Panc1 (cell line): ENCODE measurements at regions not wholly inside any gene's neighbourhood (a gene's known extent, or its start where the extent isn't known, plus 50 kb on each side); places are given as distances from the start of the nearest gene placed in this dataset.

ENCODE experiments used
- POLR2AphosphoS5 ChIP-seq: IDR thresholded peaks from 2 replicates; pipeline ENCODE4 v1.6.1; 2012; ENCODE audit warnings: mild to moderate bottlenecking, low read depth, low read length, moderate library complexity
- SIN3A ChIP-seq: IDR thresholded peaks from 2 replicates; pipeline ENCODE4 v1.6.1; 2012; ENCODE audit warnings: low read depth, mild to moderate bottlenecking, low read length, moderate library complexity, borderline replicate concordance; ENCODE audit not compliant: insufficient read depth
- TCF7L2 ChIP-seq: IDR thresholded peaks from 2 replicates; pipeline ENCODE4 v1.6.1; 2011; ENCODE audit warnings: mild to moderate bottlenecking, low read depth, low read length, inconsistent platforms
- TF ChIP-seq, protein P1 (sequence below): fragments of 450-650 bp; IDR thresholded peaks from 2 replicates; pipeline ENCODE4 v1.5.1; 2017; ENCODE audit warnings: mild to moderate bottlenecking
- TF ChIP-seq, protein P2 (sequence below), 2 experiments: IDR thresholded peaks; 2 replicates each; pipeline ENCODE4 v1.6.1; 2011 to 2012; ENCODE audit warnings: low read depth in 2 of 2, control low read depth in 1 of 2, low read length in 1 of 2, mild to moderate bottlenecking in 1 of 2, moderate library complexity in 1 of 2; ENCODE audit not compliant: insufficient read depth in 1 of 2

DNA sequence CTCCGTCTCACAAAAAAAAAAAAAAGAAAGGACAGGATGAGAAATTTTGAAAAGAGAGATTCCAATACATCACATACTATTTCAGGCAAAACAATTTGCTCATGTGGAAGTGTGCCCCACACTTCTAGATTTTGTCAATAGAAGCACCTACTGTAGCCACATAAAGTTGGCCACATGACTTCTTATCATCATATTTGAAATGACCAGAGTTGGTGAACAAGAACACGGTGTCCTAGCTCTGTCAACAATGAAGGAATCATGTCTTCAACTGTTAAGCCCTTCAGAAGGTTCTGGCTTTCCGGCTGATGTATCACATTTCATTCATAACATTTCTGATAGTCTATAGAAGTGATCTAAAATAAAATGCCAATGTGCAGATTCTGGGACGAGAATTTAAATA is 534.5 kb downstream of the TMEM114 start:
- TF ChIP-seq, protein P1, sequence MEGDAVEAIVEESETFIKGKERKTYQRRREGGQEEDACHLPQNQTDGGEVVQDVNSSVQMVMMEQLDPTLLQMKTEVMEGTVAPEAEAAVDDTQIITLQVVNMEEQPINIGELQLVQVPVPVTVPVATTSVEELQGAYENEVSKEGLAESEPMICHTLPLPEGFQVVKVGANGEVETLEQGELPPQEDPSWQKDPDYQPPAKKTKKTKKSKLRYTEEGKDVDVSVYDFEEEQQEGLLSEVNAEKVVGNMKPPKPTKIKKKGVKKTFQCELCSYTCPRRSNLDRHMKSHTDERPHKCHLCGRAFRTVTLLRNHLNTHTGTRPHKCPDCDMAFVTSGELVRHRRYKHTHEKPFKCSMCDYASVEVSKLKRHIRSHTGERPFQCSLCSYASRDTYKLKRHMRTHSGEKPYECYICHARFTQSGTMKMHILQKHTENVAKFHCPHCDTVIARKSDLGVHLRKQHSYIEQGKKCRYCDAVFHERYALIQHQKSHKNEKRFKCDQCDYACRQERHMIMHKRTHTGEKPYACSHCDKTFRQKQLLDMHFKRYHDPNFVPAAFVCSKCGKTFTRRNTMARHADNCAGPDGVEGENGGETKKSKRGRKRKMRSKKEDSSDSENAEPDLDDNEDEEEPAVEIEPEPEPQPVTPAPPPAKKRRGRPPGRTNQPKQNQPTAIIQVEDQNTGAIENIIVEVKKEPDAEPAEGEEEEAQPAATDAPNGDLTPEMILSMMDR = no peak
- no peak for TF ChIP-seq TCF7L2
- TF ChIP-seq POLR2AphosphoS5 = no peak
- TF ChIP-seq, protein P2, sequence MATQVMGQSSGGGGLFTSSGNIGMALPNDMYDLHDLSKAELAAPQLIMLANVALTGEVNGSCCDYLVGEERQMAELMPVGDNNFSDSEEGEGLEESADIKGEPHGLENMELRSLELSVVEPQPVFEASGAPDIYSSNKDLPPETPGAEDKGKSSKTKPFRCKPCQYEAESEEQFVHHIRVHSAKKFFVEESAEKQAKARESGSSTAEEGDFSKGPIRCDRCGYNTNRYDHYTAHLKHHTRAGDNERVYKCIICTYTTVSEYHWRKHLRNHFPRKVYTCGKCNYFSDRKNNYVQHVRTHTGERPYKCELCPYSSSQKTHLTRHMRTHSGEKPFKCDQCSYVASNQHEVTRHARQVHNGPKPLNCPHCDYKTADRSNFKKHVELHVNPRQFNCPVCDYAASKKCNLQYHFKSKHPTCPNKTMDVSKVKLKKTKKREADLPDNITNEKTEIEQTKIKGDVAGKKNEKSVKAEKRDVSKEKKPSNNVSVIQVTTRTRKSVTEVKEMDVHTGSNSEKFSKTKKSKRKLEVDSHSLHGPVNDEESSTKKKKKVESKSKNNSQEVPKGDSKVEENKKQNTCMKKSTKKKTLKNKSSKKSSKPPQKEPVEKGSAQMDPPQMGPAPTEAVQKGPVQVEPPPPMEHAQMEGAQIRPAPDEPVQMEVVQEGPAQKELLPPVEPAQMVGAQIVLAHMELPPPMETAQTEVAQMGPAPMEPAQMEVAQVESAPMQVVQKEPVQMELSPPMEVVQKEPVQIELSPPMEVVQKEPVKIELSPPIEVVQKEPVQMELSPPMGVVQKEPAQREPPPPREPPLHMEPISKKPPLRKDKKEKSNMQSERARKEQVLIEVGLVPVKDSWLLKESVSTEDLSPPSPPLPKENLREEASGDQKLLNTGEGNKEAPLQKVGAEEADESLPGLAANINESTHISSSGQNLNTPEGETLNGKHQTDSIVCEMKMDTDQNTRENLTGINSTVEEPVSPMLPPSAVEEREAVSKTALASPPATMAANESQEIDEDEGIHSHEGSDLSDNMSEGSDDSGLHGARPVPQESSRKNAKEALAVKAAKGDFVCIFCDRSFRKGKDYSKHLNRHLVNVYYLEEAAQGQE (IDR thresholded peaks at IDR 0.05; ENCODE audit: insufficient read depth in 1 of 2, low read depth in 2 of 2, low read length in 1 of 2) = no peak
- no peak for TF ChIP-seq SIN3A
